BJ (cell line): ENCODE measurements at regions not wholly inside any gene's neighbourhood (a gene's known extent, or its start where the extent isn't known, plus 50 kb on each side); places are given as distances from the start of the nearest gene placed in this dataset.
A peak's percentile ranks its signal among the peaks of the same experiment; 100 is the strongest.

Experiments
- CTCF ChIA-PET: fragments of 350-600 bp; formaldehyde crosslinking; extraction: SDS; loops from one replicate; lab custom pipeline; 2021; ENCODE audit warnings: antibody characterized with exemption, inconsistent platforms; lab: Yijun Ruan, JAX
- POLR2A ChIA-PET: fragments of 300-600 bp; sonication (Branson Sonifier 250); formaldehyde crosslinking; extraction: SDS; loops from one replicate; lab custom pipeline; 2021; ENCODE audit warnings: antibody characterized with exemption; lab: Charles Lee
- DNase-seq: peaks from one replicate; pipeline ENCODE4 v3.0.0-alpha.2; 2011; ENCODE audit warnings: low read depth
- H3K27me3 ChIP-seq: 2 replicates; pipeline ENCODE4 v1.6.0; 2011; ENCODE audit warnings: low read length; ENCODE audit not compliant: control insufficient read depth, insufficient read depth
- H3K36me3 ChIP-seq: 2 replicates; pipeline ENCODE4 v1.5.1; 2011; ENCODE audit warnings: low read length; ENCODE audit not compliant: control insufficient read depth, insufficient read depth
- H3K4me3 ChIP-seq: 2 replicates; pipeline ENCODE4 v1.5.1; 2011; ENCODE audit warnings: low read depth, mild to moderate bottlenecking, control low read depth, low read length
- CTCF ChIP-seq: IDR thresholded peaks from 2 replicates; pipeline ENCODE4 v1.5.1; 2011; ENCODE audit warnings: low read depth, mild to moderate bottlenecking, control low read depth, inconsistent platforms, low read length, moderate library complexity; ENCODE audit not compliant: insufficient read depth

- no peak for DNase-seq
- POLR2A ChIA-PET = no interaction called here
- H3K4me3 ChIP-seq = no peak overlapping the region
- CTCF ChIA-PET = interaction anchor here (0.8 to 1.2 kb wide), 2 partner anchors 105 to 125 kb away, joined by 3 to 4 read pairs; no protein-coding TSS in a partner anchor
- no peaks in the 10 kb centered on the region for H3K27me3 ChIP-seq
- no peaks in the 10 kb centered on the region for H3K36me3 ChIP-seq
- no peak for TF ChIP-seq CTCF
Measured at GRCh38 chr9:105052346-105052745, 124.4 kb upstream of the ABCA1 start.

DNA sequence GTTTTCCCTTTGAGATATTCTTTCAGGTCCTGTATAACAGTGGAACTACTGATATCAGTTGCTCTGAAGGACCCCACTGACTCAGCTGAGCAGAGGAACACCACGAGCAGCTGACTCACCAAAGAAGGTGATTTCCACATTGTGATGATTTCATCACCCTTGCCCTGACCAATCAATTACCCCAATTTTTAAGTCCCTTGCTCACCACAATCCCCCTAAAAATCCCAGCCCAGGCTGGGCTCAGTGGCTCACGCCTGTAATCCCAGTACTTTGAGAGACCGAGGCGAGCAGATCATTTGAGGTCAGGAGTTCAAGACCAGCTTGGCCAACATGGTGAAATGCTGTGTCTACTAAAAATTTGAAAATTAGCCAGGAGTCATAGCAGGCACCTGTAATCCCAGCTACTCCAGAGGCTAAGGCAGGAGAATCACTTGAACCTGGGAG lies 125.3 kb upstream of the ABCA1 start:
- CTCF ChIA-PET = interaction anchor here (1.2 kb wide), 1 partner anchor 126 kb away, joined by 4 read pairs; no protein-coding TSS in a partner anchor
- no peak overlapping the region for H3K4me3 ChIP-seq
- no peak for TF ChIP-seq CTCF
- DNase-seq = no peak
- no peaks in the 10 kb centered on the region for H3K27me3 ChIP-seq
- POLR2A ChIA-PET = no interaction called here
- H3K36me3 ChIP-seq = no peaks in the 10 kb centered on the region

DNA sequence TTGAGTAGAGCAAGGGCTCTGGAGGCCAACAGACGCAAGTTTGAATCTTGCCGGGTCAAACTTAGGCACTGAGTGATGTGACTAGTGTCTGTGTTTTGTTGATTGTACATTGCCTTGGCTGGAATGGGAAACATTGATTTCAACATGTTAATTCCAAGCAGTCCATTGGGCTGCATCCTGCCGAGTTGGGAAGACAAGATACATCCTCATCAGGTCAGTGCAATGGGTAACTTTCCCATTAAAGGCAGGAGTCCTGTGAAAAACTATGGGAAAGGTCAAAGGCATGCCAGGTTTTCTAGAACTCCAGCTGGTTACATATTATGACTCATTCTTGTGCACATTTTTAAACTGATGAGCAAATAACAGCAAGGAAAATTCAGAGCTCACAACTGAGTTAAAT lies 126.5 kb upstream of the ABCA1 start:
- H3K36me3 ChIP-seq = no peaks in the 10 kb centered on the region
- H3K4me3 ChIP-seq = no peak overlapping the region
- H3K27me3 ChIP-seq = no peaks in the 10 kb centered on the region
- TF ChIP-seq CTCF = no peak
- ChIA-PET POLR2A (no interaction called here), CTCF (interaction anchor here (0.5 to 0.9 kb wide), 2 partner anchors 51 to 105 kb away, joined by 3 read pairs; no protein-coding TSS in a partner anchor)
- DNase-seq = peak; percentile 55

GRCh38 chr9:105055917-105056316 lies 128.0 kb upstream of the ABCA1 start:
- no peak for TF ChIP-seq CTCF
- no peak for DNase-seq
- CTCF ChIA-PET = no interaction called here
- Histone ChIP-seq H3K4me3 (no peak overlapping the region), H3K27me3 (no peaks in the 10 kb centered on the region), H3K36me3 (no peaks in the 10 kb centered on the region)
- POLR2A ChIA-PET = interaction anchor here (0.6 kb wide), 3 partner anchors 145 to 384 kb away, joined by 4 to 5 read pairs (median 4); no protein-coding TSS in a partner anchor

DNA sequence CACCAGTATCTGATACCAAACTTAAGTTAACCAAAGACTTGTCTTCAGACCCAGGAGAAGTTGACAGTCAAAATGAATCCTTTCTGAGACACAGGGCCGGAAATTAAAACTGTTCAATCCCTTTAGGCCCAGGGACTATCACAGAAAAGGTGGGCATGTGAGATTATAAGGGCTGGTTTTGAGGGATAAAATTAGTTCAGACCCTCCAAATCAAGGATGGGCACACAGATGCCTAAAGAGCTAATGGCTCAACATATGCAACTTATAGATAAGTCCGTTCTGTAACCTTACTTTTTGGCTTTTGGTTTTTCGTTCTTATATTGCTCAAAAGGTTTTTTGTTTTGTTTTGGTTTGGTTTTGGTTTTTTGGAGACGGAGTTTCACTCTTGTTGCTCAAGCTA lies 129.6 kb upstream of the ABCA1 start:
- no peaks in the 10 kb centered on the region for H3K36me3 ChIP-seq
- no peak for TF ChIP-seq CTCF
- no peaks in the 10 kb centered on the region for H3K27me3 ChIP-seq
- no peak for DNase-seq
- H3K4me3 ChIP-seq = no peak overlapping the region
- POLR2A ChIA-PET = no interaction called here
- CTCF ChIA-PET = no interaction called here
